Endothelial cell of umbilical vein (primary cell): ENCODE measurements at regions not wholly inside any gene's neighbourhood (a gene's known extent, or its start where the extent isn't known, plus 50 kb on each side); places are given as distances from the start of the nearest gene placed in this dataset.

ENCODE experiments used
- BruUV-seq: library from RNA; stranded (reverse); fragments of 400-500 nt; replicated peaks from 2 replicates; lab custom pipeline; 2021; lab: Mats Ljungman, UMichigan
- CTCF ChIA-PET: fragments of 300-600, 350-600 bp; sonication (Branson Sonifier 250); formaldehyde crosslinking; loops from one replicate; lab custom pipeline; 2021; ENCODE audit warnings: antibody characterized with exemption, inconsistent platforms; lab: Charles Lee
- POLR2A ChIA-PET: fragments of 300-600, 350-600 bp; sonication (Branson Sonifier 250); formaldehyde crosslinking; loops from one replicate; lab custom pipeline; 2021; ENCODE audit warnings: antibody characterized with exemption, inconsistent platforms; lab: Charles Lee
- DNase-seq: peaks from one replicate; pipeline ENCODE4 v3.0.0-alpha.2; 2011; ENCODE audit warnings: low read depth, low spot score
- FAIRE-seq: peaks from 2 replicates; lab custom pipeline; 2011; peaks lifted over from hg19 to GRCh38; lab: Jason Lieb, UNC
- H2AFZ ChIP-seq: 2 replicates; pipeline ENCODE4 v1.6.0; 2012; ENCODE audit warnings: low read depth, low read length, control low read depth, inconsistent platforms
- H3K27ac ChIP-seq: 2 replicates; pipeline ENCODE4 v1.5.1; 2011; ENCODE audit warnings: low read depth, mild to moderate bottlenecking, control low read depth, low read length, moderate library complexity; ENCODE audit not compliant: insufficient read depth
- H3K27me3 ChIP-seq, 2 experiments: 2 replicates each; pipeline versions ENCODE4 v1.6.0 to v1.6.1; 2011; ENCODE audit warnings: low read length in 2 of 2, mixed read lengths in 1 of 2; ENCODE audit not compliant: control insufficient read depth in 2 of 2, insufficient read depth in 2 of 2
- H3K36me3 ChIP-seq, 2 experiments: 2 replicates in 1 of 2; 3 replicates in 1 of 2; pipeline ENCODE4 v1.5.1; 2011; ENCODE audit warnings: low read length in 2 of 2, mild to moderate bottlenecking in 1 of 2, moderate library complexity in 1 of 2; ENCODE audit not compliant: control insufficient read depth in 2 of 2, insufficient read depth in 2 of 2; ENCODE audit errors: extremely low read depth in 1 of 2
- H3K4me1 ChIP-seq: 3 replicates; pipeline ENCODE4 v1.5.1; 2011; ENCODE audit warnings: mild to moderate bottlenecking, low read length; ENCODE audit not compliant: control insufficient read depth, insufficient read depth; ENCODE audit errors: extremely low read depth
- H3K4me2 ChIP-seq: 2 replicates; pipeline ENCODE4 v1.6.1; 2011; ENCODE audit warnings: low read length, control low read depth, mixed read lengths; ENCODE audit not compliant: insufficient read depth
- H3K4me3 ChIP-seq, 3 experiments: fragments of 200-600 bp in 1 of 3; sonication (generic), shearing (Covaris generic) in 1 of 3; replicated peaks in 1 of 3; 2 replicates each; pipeline ENCODE4 v1.5.1; 2011 to 2016; ENCODE audit warnings: control low read depth in 3 of 3, low read length in 3 of 3, mild to moderate bottlenecking in 2 of 3, inconsistent platforms in 1 of 3, low read depth in 1 of 3, moderate library complexity in 1 of 3; ENCODE audit not compliant: insufficient read depth in 1 of 3
- H3K79me2 ChIP-seq: 2 replicates; pipeline ENCODE4 v1.6.0; 2012; ENCODE audit warnings: low read length, inconsistent platforms; ENCODE audit not compliant: control insufficient read depth, insufficient read depth
- H3K9ac ChIP-seq: replicated peaks from 2 replicates; pipeline ENCODE3; 2011; ENCODE audit warnings: low read length, control low read depth; ENCODE audit not compliant: insufficient read depth; ENCODE audit errors: extremely low read depth
- H3K9me1 ChIP-seq: replicated peaks from 3 replicates; pipeline ENCODE4 v1.6.0; 2011; ENCODE audit warnings: mild to moderate bottlenecking, low read length; ENCODE audit not compliant: control insufficient read depth, insufficient read depth; ENCODE audit errors: extremely low read depth
- H3K9me3 ChIP-seq: replicated peaks from 2 replicates; pipeline ENCODE4 v1.5.1; 2012; ENCODE audit warnings: low read length, inconsistent platforms; ENCODE audit not compliant: control insufficient read depth, insufficient read depth
- H4K20me1 ChIP-seq: replicated peaks from 2 replicates; pipeline ENCODE3; 2011; ENCODE audit warnings: mild to moderate bottlenecking, low read length; ENCODE audit not compliant: control insufficient read depth, insufficient read depth; ENCODE audit errors: extremely low read depth
- CTCF ChIP-seq, 2 donors: IDR thresholded peaks; 1 replicate in 1 of 2; 2 replicates in 1 of 2; pipeline ENCODE4 v1.5.1; 2011; ENCODE audit warnings: low read length in 2 of 2, mild to moderate bottlenecking in 2 of 2, moderate library complexity in 2 of 2, control low read depth in 1 of 2, inconsistent platforms in 1 of 2, low read depth in 1 of 2; ENCODE audit not compliant: insufficient read depth in 1 of 2; ENCODE audit errors: extremely low read depth in 1 of 2
- EZH2 ChIP-seq: IDR thresholded peaks from 2 replicates; pipeline ENCODE4 v1.6.1; 2012; ENCODE audit warnings: borderline replicate concordance, low read depth, mild to moderate bottlenecking, moderate library complexity, low read length, inconsistent platforms; ENCODE audit not compliant: severe bottlenecking
- FOS ChIP-seq: IDR thresholded peaks from 2 replicates; pipeline ENCODE4 v1.6.1; 2011; ENCODE audit warnings: mild to moderate bottlenecking, low read length, moderate library complexity, borderline replicate concordance; ENCODE audit not compliant: insufficient read depth
- GATA2 ChIP-seq: IDR thresholded peaks from 2 replicates; pipeline ENCODE4 v1.7.0; 2011; ENCODE audit warnings: low read depth, mild to moderate bottlenecking, moderate library complexity, mixed read lengths, low read length; ENCODE audit not compliant: insufficient read length, insufficient read depth
- MYC ChIP-seq: IDR thresholded peaks from one replicate; pipeline ENCODE4 v1.6.1; 2011; ENCODE audit warnings: mild to moderate bottlenecking, low read depth, low read length
- dilution Hi-C: fragments of 300-500 bp; cut with MboI; formaldehyde crosslinking; loops from one replicate; pipeline ENCODE4 v1.15.0; 2019; ENCODE audit warnings: low sequenced_read_pairs; ENCODE audit not compliant: extremely low pct_ligation_motif_present
- intact Hi-C: fragments of 100-400 bp; cut with micrococcal nuclease; formaldehyde crosslinking; loops from one replicate; pipeline ENCODE4 v1.10.0; 2022
- TF ChIP-seq, protein P1 (sequence below): IDR thresholded peaks from 2 replicates; pipeline ENCODE4 v1.6.1; 2011; ENCODE audit not compliant: insufficient read depth, insufficient read length

- Histone ChIP-seq H3K9ac (no peak overlapping the region), H3K27ac (no peak overlapping the region), H4K20me1 (no peaks in the 10 kb centered on the region), H2AFZ (no peak overlapping the region), H3K79me2 (no peaks in the 10 kb centered on the region), H3K36me3 (no peaks in the 10 kb centered on the region), H3K9me3 (no peaks in the 10 kb centered on the region), H3K4me2 (no peak overlapping the region), H3K4me1 (peaks cover 7% of the 10 kb centered on the region), H3K27me3 (no peaks in the 10 kb centered on the region), H3K9me1 (no peaks in the 10 kb centered on the region), H3K4me3 (no peak overlapping the region)
- TF ChIP-seq FOS (no peak), GATA2 (no peak), MYC (no peak), CTCF (IDR thresholded peaks at IDR 0.05; ENCODE audit: extremely low read depth in 1 of 2, insufficient read depth in 1 of 2, low read depth in 1 of 2, low read length in 2 of 2) (no peak), EZH2 (no peak)
- TF ChIP-seq, protein P1, sequence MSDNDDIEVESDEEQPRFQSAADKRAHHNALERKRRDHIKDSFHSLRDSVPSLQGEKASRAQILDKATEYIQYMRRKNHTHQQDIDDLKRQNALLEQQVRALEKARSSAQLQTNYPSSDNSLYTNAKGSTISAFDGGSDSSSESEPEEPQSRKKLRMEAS = no peak
- CTCF ChIA-PET = interaction anchor here (1.0 to 4.0 kb wide), 5 partner anchors 10 to 387 kb away, joined by 3 to 32 read pairs (median 4); no protein-coding TSS in a partner anchor
- DNase-seq (peak; percentile 20), FAIRE-seq (no peak)
- POLR2A ChIA-PET = no interaction called here
- dilution Hi-C loops = no loop called here
- intact Hi-C loops = loop anchor here (5.0 kb wide), 1 partner anchor 137 kb away; no protein-coding TSS in a partner anchor
- no TSS peak for BruUV-seq
Measured at GRCh38 chr12:19894050-19894449, 454.8 kb downstream of the AEBP2 start.
